Stimulated activated naive B cell treated with anti-CD40 and anti-IgM and Interleukin-4, amounts not matched to agents 10 μg/mL and 1 μg/mL and 100 μg/mL, for 72 hours (primary cell): ENCODE measurements at regions not wholly inside any gene's neighbourhood (a gene's known extent, or its start where the extent isn't known, plus 50 kb on each side); places are given as distances from the start of the nearest gene placed in this dataset.

Experiments used
- ATAC-seq, 2 donors: fragments of 150-1000 bp; cut with Tn5 transposase; replicated peaks; 2 replicates each; pipeline ENCODE4 v1.10.0; 2021; ENCODE audit warnings: moderate library complexity in 1 of 2
- DNase-seq: peaks from one replicate; pipeline ENCODE4 v3.0.0; 2021
- H3K27ac Mint-ChIP-seq: one replicate; pipeline ENCODE4 v1.8.0; 2022; ENCODE audit warnings: mild to moderate bottlenecking, mixed read lengths
- H3K27me3 Mint-ChIP-seq, 2 donors: one replicate each; pipeline ENCODE4 v1.8.0; 2022; ENCODE audit warnings: mixed read lengths in 2 of 2
- H3K36me3 Mint-ChIP-seq, 2 donors: one replicate each; pipeline ENCODE4 v1.8.0; 2022; ENCODE audit warnings: mixed read lengths in 2 of 2, mild to moderate bottlenecking in 1 of 2
- H3K4me1 Mint-ChIP-seq, 2 donors: one replicate each; pipeline ENCODE4 v1.8.0; 2022; ENCODE audit warnings: mixed read lengths in 2 of 2, mild to moderate bottlenecking in 1 of 2
- H3K4me3 Mint-ChIP-seq, 2 donors: one replicate each; pipeline ENCODE4 v1.8.0; 2022; ENCODE audit warnings: mild to moderate bottlenecking in 2 of 2, mixed read lengths in 2 of 2, moderate library complexity in 1 of 2
- H3K9me3 Mint-ChIP-seq, 2 donors: one replicate each; pipeline ENCODE4 v1.8.0; 2022; ENCODE audit warnings: mixed read lengths in 2 of 2, mild to moderate bottlenecking in 1 of 2

- Mint-ChIP-seq H3K27ac (no peak overlapping the region), H3K4me3 (no peak overlapping the region), H3K9me3 (no peaks in the 10 kb centered on the region), H3K27me3 (peaks cover 5 to 10% of the 10 kb centered on the region in 2 donors), H3K4me1 (no peaks in the 10 kb centered on the region), H3K36me3 (no peaks in the 10 kb centered on the region)
- no peak for DNase-seq
- ATAC-seq, result no peak
Measured at GRCh38 chr1:90574692-90575370, 142.3 kb downstream of the BARHL2 start.

DNA sequence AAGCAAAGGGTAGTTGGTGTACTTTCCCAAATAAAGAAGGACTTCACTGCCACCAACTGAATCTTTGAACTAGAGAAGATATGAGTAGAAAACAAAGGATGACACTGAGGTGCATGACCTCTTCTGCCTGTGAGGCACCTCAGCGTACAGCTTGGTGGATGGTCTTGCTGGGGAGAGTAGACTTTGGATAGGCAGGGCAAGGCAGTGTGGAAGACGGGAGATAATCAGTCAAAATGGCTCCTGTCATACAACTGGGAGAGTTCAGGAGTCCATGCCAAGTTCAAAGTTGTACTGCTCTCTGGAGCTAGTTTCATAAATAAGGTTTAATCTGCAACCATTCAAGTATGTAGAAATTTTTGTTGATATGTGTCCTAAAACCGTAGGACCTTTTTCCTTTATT lies 143.4 kb downstream of the BARHL2 start:
- H3K4me3 Mint-ChIP-seq, result no peak overlapping the region
- H3K36me3 Mint-ChIP-seq, result no peaks in the 10 kb centered on the region
- H3K27me3 Mint-ChIP-seq, result peaks cover 5 to 10% of the 10 kb centered on the region in 2 donors
- H3K9me3 Mint-ChIP-seq, result no peaks in the 10 kb centered on the region
- DNase-seq (no peak), ATAC-seq (no peak)
- H3K4me1 Mint-ChIP-seq, result no peaks in the 10 kb centered on the region
- no peak overlapping the region for H3K27ac Mint-ChIP-seq

DNA sequence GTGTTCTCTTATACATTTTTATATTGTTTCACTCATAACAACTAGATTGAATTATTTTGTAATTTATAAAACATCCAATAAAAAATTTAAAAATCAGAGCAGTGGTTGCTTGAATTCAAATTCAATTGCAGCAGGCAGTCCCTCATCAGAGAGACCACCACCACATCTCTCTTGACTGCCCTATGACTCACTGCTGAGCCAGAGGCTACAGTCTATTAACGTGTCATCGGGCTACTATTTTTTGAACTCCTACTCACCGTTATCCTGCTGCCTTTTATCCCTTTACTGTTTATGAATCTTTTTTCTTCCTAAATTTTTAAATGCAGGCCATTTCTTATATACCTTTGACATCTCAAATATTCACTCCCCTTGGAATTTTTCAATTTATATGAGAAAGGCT lies 144.7 kb downstream of the BARHL2 start:
- no peaks in the 10 kb centered on the region for H3K36me3 Mint-ChIP-seq
- no peaks in the 10 kb centered on the region for H3K4me1 Mint-ChIP-seq
- no peak overlapping the region for H3K27ac Mint-ChIP-seq
- no peak for ATAC-seq
- DNase-seq, result no peak
- H3K9me3 Mint-ChIP-seq, result no peaks in the 10 kb centered on the region
- H3K27me3 Mint-ChIP-seq, result peaks cover 5 to 10% of the 10 kb centered on the region in 2 donors
- no peak overlapping the region for H3K4me3 Mint-ChIP-seq

GRCh38 chr1:90568436-90568835 lies 148.7 kb downstream of the BARHL2 start:
- ATAC-seq (no peak), DNase-seq (no peak)
- no peaks in the 10 kb centered on the region for H3K36me3 Mint-ChIP-seq
- no peak overlapping the region for H3K27ac Mint-ChIP-seq
- H3K27me3 Mint-ChIP-seq, result peaks cover 4 to 6% of the 10 kb centered on the region in 2 donors
- H3K4me1 Mint-ChIP-seq, result no peaks in the 10 kb centered on the region
- no peaks in the 10 kb centered on the region for H3K9me3 Mint-ChIP-seq
- no peak overlapping the region for H3K4me3 Mint-ChIP-seq

DNA sequence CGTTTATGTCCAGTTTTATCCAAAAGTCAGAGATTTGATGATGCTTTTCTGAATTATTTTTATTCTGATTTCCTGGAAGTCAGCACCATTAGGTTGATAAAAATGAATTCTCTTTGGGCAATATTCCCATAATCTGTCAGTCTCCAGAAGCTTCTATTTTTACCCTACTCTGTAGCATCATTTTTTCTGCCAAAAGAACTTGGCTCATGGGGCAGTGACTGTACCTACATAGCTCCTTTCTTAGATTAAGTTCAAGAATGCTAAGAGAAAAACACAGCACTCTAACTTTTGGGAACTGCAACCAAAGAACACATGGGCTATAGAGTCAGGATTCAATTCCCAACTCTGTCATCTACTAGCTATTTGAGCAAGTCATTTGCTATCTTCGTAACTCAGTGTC lies 152.9 kb downstream of the BARHL2 start:
- no peaks in the 10 kb centered on the region for H3K4me1 Mint-ChIP-seq
- DNase-seq (no peak), ATAC-seq (no peak)
- no peak overlapping the region for H3K27ac Mint-ChIP-seq
- H3K36me3 Mint-ChIP-seq, result no peaks in the 10 kb centered on the region
- no peak overlapping the region for H3K4me3 Mint-ChIP-seq
- no peaks in the 10 kb centered on the region for H3K9me3 Mint-ChIP-seq
- peaks cover 3 to 18% of the 10 kb centered on the region in 2 donors for H3K27me3 Mint-ChIP-seq

- H3K27me3 Mint-ChIP-seq, result peaks cover 3 to 22% of the 10 kb centered on the region in 2 donors
- no peaks in the 10 kb centered on the region for H3K36me3 Mint-ChIP-seq
- H3K27ac Mint-ChIP-seq, result no peak overlapping the region
- ATAC-seq (no peak), DNase-seq (no peak)
- no peaks in the 10 kb centered on the region for H3K4me1 Mint-ChIP-seq
- no peaks in the 10 kb centered on the region for H3K9me3 Mint-ChIP-seq
- H3K4me3 Mint-ChIP-seq, result no peak overlapping the region
Measured at GRCh38 chr1:90562892-90563291, 154.2 kb downstream of the BARHL2 start.

GRCh38 chr1:90561911-90562310 lies 155.2 kb downstream of the BARHL2 start:
- no peak for ATAC-seq
- H3K9me3 Mint-ChIP-seq, result no peaks in the 10 kb centered on the region

DNA sequence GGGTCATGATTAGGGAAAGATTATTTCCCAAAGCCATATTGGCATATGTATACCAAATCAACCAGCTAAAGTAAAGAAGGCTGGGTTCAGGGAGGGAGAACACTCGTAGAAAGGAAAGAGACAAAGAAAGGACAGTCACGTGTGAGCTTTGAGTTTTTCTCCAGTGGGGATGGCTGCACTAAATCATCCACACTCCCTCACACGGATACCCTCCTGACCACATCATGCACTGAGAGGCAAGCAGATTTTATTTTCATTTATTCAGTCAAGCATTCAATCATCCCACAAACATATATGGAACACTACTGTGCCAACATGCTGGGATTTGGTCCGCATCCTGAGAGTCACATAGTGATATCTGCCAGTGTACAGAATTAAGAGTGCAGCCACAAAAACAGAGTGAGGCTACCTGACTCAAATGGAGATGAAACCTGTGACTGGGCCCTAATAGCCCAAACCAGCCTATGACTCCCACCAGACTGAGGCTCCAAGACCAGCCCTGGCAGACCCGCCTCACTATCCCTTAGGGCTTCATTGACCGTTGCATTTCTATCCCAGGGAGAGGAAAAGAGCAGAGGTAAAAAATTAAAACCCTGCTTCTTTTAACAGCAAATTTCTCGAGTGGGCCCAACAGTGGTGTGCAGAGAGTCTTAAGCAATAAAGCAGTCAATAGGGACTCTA lies 155.9 kb downstream of the BARHL2 start:
- no peaks in the 10 kb centered on the region for H3K36me3 Mint-ChIP-seq
- no peaks in the 10 kb centered on the region for H3K9me3 Mint-ChIP-seq
- H3K27me3 Mint-ChIP-seq, result peaks cover 3 to 22% of the 10 kb centered on the region in 2 donors
- H3K27ac Mint-ChIP-seq, result no peak overlapping the region
- ATAC-seq (no peak), DNase-seq (no peak)
- H3K4me3 Mint-ChIP-seq, result no peak overlapping the region
- H3K4me1 Mint-ChIP-seq, result no peaks in the 10 kb centered on the region

More at GRCh38 chr1:90561911-90562310, 155.2 kb downstream of the BARHL2 start:
- no peak for DNase-seq
- Mint-ChIP-seq H3K4me3 (no peak overlapping the region), H3K4me1 (no peaks in the 10 kb centered on the region), H3K27ac (no peak overlapping the region), H3K27me3 (peaks cover 3 to 22% of the 10 kb centered on the region in 2 donors), H3K36me3 (no peaks in the 10 kb centered on the region)

DNA sequence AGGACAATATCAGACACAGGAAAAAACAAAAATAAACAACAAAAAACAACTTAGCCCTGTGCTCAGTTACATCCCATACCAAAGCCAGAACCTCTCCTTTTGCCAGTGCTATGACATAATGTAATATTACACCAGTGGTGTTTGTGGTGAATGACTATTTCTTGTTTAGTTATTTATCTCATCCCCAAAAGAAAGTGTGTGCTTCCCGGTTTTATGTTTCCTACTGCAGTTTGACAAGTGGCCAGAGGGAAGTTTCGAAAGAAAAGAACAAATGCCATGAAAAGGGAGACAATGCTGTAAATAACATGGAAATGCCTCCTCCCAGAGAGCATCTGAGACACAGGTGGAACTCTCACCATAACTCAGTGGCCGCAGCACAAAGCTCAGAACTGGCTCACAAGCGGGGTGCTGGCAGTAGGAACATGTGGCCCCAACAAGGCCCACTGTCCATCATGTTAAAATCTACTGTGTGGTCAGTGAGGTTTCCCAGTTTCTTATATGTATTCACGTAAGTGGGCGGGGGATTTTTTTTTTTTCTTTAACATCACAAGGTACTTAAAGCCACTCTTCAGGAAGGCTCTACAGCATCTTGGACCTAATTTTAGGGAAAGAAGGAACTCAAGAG lies 158.2 kb downstream of the BARHL2 start:
- no peak overlapping the region for H3K27ac Mint-ChIP-seq

DNA sequence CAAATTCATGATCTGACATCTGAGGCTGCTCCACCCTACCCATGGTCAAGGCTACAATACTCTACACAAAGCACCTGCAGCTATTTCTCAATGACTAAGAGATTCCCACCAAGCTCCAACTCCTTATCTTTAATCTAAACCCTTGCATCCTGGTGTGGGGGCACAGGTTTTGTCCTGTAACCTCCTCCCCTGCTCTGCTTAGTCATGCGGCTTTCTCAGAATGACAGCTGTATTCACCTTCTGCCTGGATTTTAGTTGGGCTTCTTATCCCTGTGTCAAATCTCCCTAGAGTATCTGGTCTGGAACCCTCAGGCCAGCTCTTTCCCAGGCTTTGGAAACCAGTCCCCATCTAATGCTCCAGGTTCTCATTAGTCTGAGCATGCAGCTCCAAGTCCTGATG lies 159.0 kb downstream of the BARHL2 start:
- ATAC-seq, result no peak
- Mint-ChIP-seq H3K36me3 (no peaks in the 10 kb centered on the region), H3K9me3 (peaks cover 0 to 3% of the 10 kb centered on the region in 2 donors), H3K27me3 (peaks cover 3 to 26% of the 10 kb centered on the region in 2 donors), H3K27ac (no peak overlapping the region), H3K4me3 (no peak overlapping the region), H3K4me1 (no peaks in the 10 kb centered on the region)
- no peak for DNase-seq

More for the DNA sequence above, 158.2 kb downstream of the BARHL2 start:
- Mint-ChIP-seq H3K4me3 (no peak overlapping the region), H3K4me1 (no peaks in the 10 kb centered on the region), H3K9me3 (peaks cover 0 to 3% of the 10 kb centered on the region in 2 donors), H3K36me3 (no peaks in the 10 kb centered on the region), H3K27me3 (peaks cover 3 to 22% of the 10 kb centered on the region in 2 donors)
- DNase-seq, result no peak
- no peak for ATAC-seq

- H3K36me3 Mint-ChIP-seq, result no peaks in the 10 kb centered on the region
- DNase-seq, result no peak
- ATAC-seq, result no peak
- H3K4me1 Mint-ChIP-seq, result no peaks in the 10 kb centered on the region
- peaks cover 0 to 3% of the 10 kb centered on the region in 2 donors for H3K9me3 Mint-ChIP-seq
- no peak overlapping the region for H3K27ac Mint-ChIP-seq
- no peak overlapping the region for H3K4me3 Mint-ChIP-seq
- peaks cover 3 to 26% of the 10 kb centered on the region in 2 donors for H3K27me3 Mint-ChIP-seq
Measured at GRCh38 chr1:90557706-90558105, 159.4 kb downstream of the BARHL2 start.

DNA sequence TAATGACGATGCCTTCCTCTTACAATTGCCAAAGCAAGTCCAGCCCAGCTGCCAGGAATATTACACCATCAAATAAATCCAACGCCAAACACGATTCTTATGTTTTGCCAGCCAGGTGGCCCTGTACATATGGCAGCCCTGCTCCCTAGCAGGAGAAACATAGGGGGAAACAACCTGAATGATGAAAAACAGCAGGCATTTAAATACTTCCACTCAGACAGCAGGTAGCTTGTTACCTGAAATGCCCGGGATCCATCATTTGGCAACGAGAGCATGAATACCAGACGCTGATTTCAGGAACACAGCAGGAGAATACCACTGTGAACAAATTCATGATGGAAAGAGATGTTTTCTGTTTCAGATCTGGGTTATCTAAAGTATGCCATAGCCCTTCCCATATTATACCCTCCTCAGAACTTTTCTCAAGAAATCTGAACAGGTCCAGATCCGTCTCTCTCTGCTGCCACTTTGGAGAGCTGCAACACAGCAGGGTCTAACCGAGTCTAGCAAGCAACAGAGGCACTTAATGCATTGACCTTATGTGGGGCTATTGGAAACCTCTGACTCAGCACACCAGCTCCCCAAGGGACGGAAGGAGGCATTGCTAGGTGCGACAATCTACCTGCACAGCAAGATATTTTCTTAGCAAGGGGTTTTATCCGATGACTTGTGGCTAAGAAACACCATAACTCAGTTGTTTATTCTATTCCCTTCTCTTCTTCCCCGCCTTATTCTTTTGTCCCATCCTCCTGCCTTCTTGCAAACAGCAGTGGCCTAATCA lies 166.3 kb downstream of the BARHL2 start:
- peaks cover 0 to 3% of the 10 kb centered on the region in 2 donors for H3K9me3 Mint-ChIP-seq
- H3K27me3 Mint-ChIP-seq, result peaks cover 8 to 37% of the 10 kb centered on the region in 2 donors
- no peak overlapping the region for H3K27ac Mint-ChIP-seq
- H3K4me3 Mint-ChIP-seq, result no peak overlapping the region
- no peaks in the 10 kb centered on the region for H3K36me3 Mint-ChIP-seq
- ATAC-seq (no peak), DNase-seq (no peak)
- no peaks in the 10 kb centered on the region for H3K4me1 Mint-ChIP-seq

DNA sequence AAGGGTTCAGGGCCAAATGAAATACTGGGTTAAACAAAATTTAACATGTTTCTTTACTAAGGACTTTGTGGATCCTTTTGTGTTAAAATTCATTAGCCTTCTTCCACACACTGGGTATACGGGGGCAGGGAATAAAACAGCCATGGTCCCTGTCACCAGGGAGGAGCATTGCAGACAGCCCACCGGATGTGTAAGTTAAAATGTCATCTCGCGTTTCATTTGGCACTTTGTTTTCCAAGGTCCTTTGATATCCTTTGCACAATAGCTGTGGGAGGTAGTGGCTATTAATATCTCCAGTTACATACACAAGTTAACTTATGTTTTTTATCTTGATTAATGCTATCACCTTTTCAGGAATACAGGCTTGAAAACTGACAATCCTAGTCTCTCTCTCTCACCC lies 172.7 kb downstream of the BARHL2 start:
- Mint-ChIP-seq H3K27me3 (peaks cover 4 to 18% of the 10 kb centered on the region in 2 donors), H3K27ac (no peak overlapping the region), H3K9me3 (no peaks in the 10 kb centered on the region), H3K36me3 (no peaks in the 10 kb centered on the region), H3K4me3 (no peak overlapping the region), H3K4me1 (no peaks in the 10 kb centered on the region)
- DNase-seq (no peak), ATAC-seq (no peak)

- ATAC-seq (no peak), DNase-seq (no peak)
- H3K36me3 Mint-ChIP-seq, result no peaks in the 10 kb centered on the region
- no peaks in the 10 kb centered on the region for H3K9me3 Mint-ChIP-seq
- H3K4me1 Mint-ChIP-seq, result no peaks in the 10 kb centered on the region
- no peak overlapping the region for H3K27ac Mint-ChIP-seq
- H3K4me3 Mint-ChIP-seq, result no peak overlapping the region
- peaks cover 0 to 4% of the 10 kb centered on the region in 2 donors for H3K27me3 Mint-ChIP-seq
Measured at GRCh38 chr1:90537606-90538362, 179.3 kb downstream of the BARHL2 start.
